DND-41 (cell line): ENCODE measurements at regions not wholly inside any gene's neighbourhood (a gene's known extent, or its start where the extent isn't known, plus 50 kb on each side); places are given as distances from the start of the nearest gene placed in this dataset.

Experiments used
- CTCF ChIP-seq: IDR thresholded peaks from 2 replicates; pipeline ENCODE4 v1.5.1; 2012; ENCODE audit warnings: borderline replicate concordance, low read length, moderate library complexity, mild to moderate bottlenecking; ENCODE audit not compliant: poor library complexity, severe bottlenecking; ENCODE audit errors: extremely low read depth
- EZH2 ChIP-seq: IDR thresholded peaks from 3 replicates; pipeline ENCODE4 v1.6.1; 2012; ENCODE audit warnings: borderline replicate concordance, low read depth, mild to moderate bottlenecking, moderate library complexity, low read length, inconsistent platforms; ENCODE audit not compliant: severe bottlenecking

DNA sequence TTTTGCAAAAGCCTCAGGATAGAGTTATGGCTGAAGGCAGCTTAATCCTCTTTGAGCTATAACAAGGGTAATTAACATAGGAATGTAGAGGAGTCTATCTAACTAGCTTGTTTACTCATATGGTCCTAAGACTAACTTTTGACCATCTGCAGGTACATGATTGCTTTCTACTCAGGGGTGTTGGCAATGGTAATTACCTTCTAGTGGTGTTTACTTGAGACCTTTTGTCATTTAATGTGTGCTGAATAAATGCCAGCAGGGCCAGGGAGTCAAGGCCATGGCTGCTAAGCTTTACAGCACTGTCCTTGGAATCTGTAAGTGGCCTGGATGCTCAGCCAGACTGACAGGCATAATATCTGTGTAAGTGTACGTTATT, 1325.0 kb downstream of the XPNPEP1 start:
- no peak for TF ChIP-seq CTCF
- TF ChIP-seq EZH2, result no peak
